ENCODE measurements at regions not wholly inside any gene's neighbourhood (a gene's known extent, or its start where the extent isn't known, plus 50 kb on each side); places are given as distances from the start of the nearest gene placed in this dataset.

GRCh38 chr10:14433147-14433546 is 102.4 kb upstream of the FRMD4A start:
- Histone ChIP-seq H3K4me2 (ENCODE audit: insufficient read depth in 1 of 2, low read depth in 2 of 2, low read length in 2 of 2) (no peak overlapping the region), H4K5ac (ENCODE audit: insufficient read length, low read depth, low read length) (no peak overlapping the region), H2AK5ac (ENCODE audit: low read depth, low read length) (no peak overlapping the region), H3K27me3 (replicated peaks in 1 of 4; ENCODE audit: control insufficient read depth in 3 of 4, extremely low read depth in 1 of 4, insufficient read depth in 3 of 4, low read length in 3 of 4) (no peaks in the 10 kb centered on the region), H3K4ac (replicated peaks; ENCODE audit: insufficient read length, low read depth, low read length) (no peak overlapping the region), H2AFZ (ENCODE audit: low read length) (no peak overlapping the region), H4K8ac (ENCODE audit: extremely low read depth, insufficient read depth, low read length) (no peak overlapping the region), H3K4me1 (replicated peaks in 1 of 4; ENCODE audit: control insufficient read depth in 3 of 4, insufficient read depth in 4 of 4, low read length in 3 of 4) (peaks cover 0 to 12% (median 6%) of the 10 kb centered on the region in 4 experiments; a peak in 3 of 7 replicates), H4K20me1 (replicated peaks in 1 of 2; ENCODE audit: control insufficient read depth in 1 of 2, insufficient read depth in 2 of 2, low read length in 2 of 2) (no peaks in the 10 kb centered on the region), H2BK5ac (ENCODE audit: low read depth, low read length) (no peak overlapping the region), H3K23me2 (ENCODE audit: low read depth, low read length) (0 out of 2 replicates have a peak, but pooled peaks cover 3% of the 10 kb centered on the region), H2BK20ac (ENCODE audit: low read length) (no peak overlapping the region), H3K79me2 (ENCODE audit: control insufficient read depth in 1 of 2, insufficient read depth in 2 of 2, low read length in 2 of 2) (no peaks in the 10 kb centered on the region), H4K91ac (replicated peaks; ENCODE audit: insufficient read length, low read length) (no peak overlapping the region), H3K9ac (replicated peaks in 1 of 4; ENCODE audit: extremely low read depth in 1 of 4, low read depth in 3 of 4, low read length in 3 of 4) (no peak overlapping the region), H3K4me3 (ENCODE audit: extremely low read depth in 1 of 4, insufficient read depth in 2 of 4, low read depth in 3 of 4, low read length in 4 of 4) (no peak overlapping the region), H2BK15ac (ENCODE audit: low read length) (no peak overlapping the region), H3K14ac (ENCODE audit: insufficient read length) (no peak overlapping the region), H3K36me3 (ENCODE audit: control insufficient read depth in 2 of 4, insufficient read depth in 4 of 4, low read length in 3 of 4) (no peaks in the 10 kb centered on the region), H2BK12ac (ENCODE audit: low read depth, low read length) (no peak overlapping the region), H3K9me3 (ENCODE audit: insufficient read depth in 2 of 2, low read depth in 1 of 2, low read length in 1 of 2) (no peaks in the 10 kb centered on the region), H3K79me1 (ENCODE audit: low read depth, low read length) (no peaks in the 10 kb centered on the region), H3K27ac (ENCODE audit: low read depth, low read length) (no peak overlapping the region), H3K23ac (ENCODE audit: insufficient read length) (no peak overlapping the region), H3K18ac (ENCODE audit: extremely low read depth, low read length) (no peak overlapping the region), H2BK120ac (replicated peaks; ENCODE audit: low read depth, low read length) (no peak overlapping the region), H3K56ac (replicated peaks; ENCODE audit: insufficient read length, low read depth, low read length) (no peak overlapping the region)
- POLR2A ChIA-PET (ENCODE audit: partially characterized antibody): no interaction called here
- FAIRE-seq (no peak), DNase-seq (ENCODE audit: low read depth in 1 of 2, low spot score in 2 of 2) (no peak)
- CTCF ChIA-PET (ENCODE audit: partially characterized antibody): no interaction called here
- WGBS, 2 experiments (ENCODE audit: extremely low coverage in 1 of 2, insufficient coverage in 1 of 2, insufficient read length in 1 of 2, insufficient replicate concordance in 2 of 2, low coverage in 1 of 2, low lambda C conversion rate in 2 of 2, missing lambda C conversion rate in 1 of 2): 82% methylated on average over 2 of the region's 2 CpGs; no CpG with 5 or more reads in 1 of the 2 experiments
- TF ChIP-seq KDM1A (IDR thresholded peaks at IDR 0.05; ENCODE audit: borderline replicate concordance, low read length) (no peak), GTF2F1 (IDR thresholded peaks at IDR 0.05; ENCODE audit: borderline replicate concordance, low read depth, low read length) (no peak), TAF1 (IDR thresholded peaks at IDR 0.05; ENCODE audit: low read depth, low read length) (no peak), TAF7 (optimal IDR thresholded peaks at IDR 0.05; ENCODE audit: borderline replicate concordance, low read depth, low read length) (no peak), KDM4A (IDR thresholded peaks at IDR 0.05; ENCODE audit: low read depth, low read length, severe bottlenecking) (no peak)

All from H1 (cell line).